ENCODE measurements at regions not wholly inside any gene's neighbourhood (a gene's known extent, or its start where the extent isn't known, plus 50 kb on each side); places are given as distances from the start of the nearest gene placed in this dataset.

DNA sequence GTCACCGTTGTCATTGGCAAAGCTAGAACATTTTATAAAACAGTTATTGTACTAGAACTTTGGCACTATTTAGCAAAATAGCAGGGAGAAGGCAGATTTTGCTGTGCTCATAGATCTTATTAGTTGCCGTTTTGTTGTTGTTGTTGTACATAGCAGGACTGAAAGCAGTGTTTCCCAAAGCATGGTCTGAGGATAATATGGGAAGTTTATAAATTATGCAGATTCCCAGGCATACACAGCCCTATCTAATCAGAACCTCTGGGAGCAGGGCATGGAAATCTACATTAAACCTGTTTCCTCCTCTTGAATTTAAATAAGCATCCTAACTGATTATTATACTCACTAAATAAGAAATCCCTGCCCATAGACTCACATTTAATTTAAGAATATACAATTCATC is 87.9 kb downstream of the RAP2B start:
- H3K9me3 ChIP-seq = no peaks in the 10 kb centered on the region
- DNase-seq (no peak), ATAC-seq (no peak)
- H3K27me3 ChIP-seq = no peaks in the 10 kb centered on the region
- 70 to 84% (median 77%) methylated on average over 2 of the region's 2 CpGs for WGBS, 4 donors
- H3K36me3 ChIP-seq = no peaks in the 10 kb centered on the region
- no peak overlapping the region for H3K4me3 ChIP-seq
- intact Hi-C loops (cut with DNase I) = no loop called here
- TF ChIP-seq POLR2A (IDR thresholded peaks at IDR 0.05) (no peak), CTCF (IDR thresholded peaks at IDR 0.05) (no peak)
- peak overlapping the region in 2 of 12 donors; percentile 17 to 90 for H3K27ac ChIP-seq
- peaks cover 0 to 19% (median 0%) of the 10 kb centered on the region in 12 donors for H3K4me1 ChIP-seq

DNA sequence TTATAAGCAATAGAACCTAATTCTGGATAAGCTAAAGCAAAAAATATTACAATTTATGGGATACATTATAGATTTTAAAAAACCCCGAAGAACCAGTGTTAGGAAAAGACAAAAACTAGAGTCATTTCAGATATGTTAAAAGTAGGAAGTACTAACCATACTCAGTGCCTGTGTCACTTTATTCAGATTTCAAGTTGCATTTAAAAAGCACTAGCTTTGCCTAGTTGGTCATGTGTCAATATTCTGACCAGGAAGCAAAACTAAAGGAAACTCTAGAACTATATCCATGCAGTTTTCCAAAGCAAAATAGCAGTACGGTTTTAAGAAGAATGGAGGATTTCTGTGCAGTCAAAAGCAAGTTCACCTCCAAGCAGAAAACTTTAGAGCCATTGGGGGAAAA is 88.4 kb downstream of the RAP2B start:
- Histone ChIP-seq H3K36me3 (no peaks in the 10 kb centered on the region), H3K27me3 (no peaks in the 10 kb centered on the region), H3K4me3 (no peak overlapping the region), H3K4me1 (peaks cover 0 to 21% (median 0%) of the 10 kb centered on the region in 12 donors), H3K9me3 (no peaks in the 10 kb centered on the region), H3K27ac (peak overlapping the region in 3 of 12 donors; percentile 17 to 90 (median 35))
- DNase-seq (no peak), ATAC-seq (no peak)
- intact Hi-C loops (cut with DNase I) = no loop called here
- WGBS, 4 donors = 68 to 83% (median 77%) methylated on average over 2 of the region's 2 CpGs
- TF ChIP-seq POLR2A (IDR thresholded peaks at IDR 0.05) = no peak

GRCh38 chr3:153252963-153253362 is 90.9 kb downstream of the RAP2B start:
- no peak overlapping the region for H3K4me3 ChIP-seq
- no peak for ATAC-seq
- peaks cover 0 to 18% (median 0%) of the 10 kb centered on the region in 12 donors for H3K4me1 ChIP-seq
- H3K9me3 ChIP-seq = no peaks in the 10 kb centered on the region
- H3K27ac ChIP-seq = no peak overlapping the region
- 89 to 93% (median 93%) methylated on average over 3 of the region's 3 CpGs for WGBS, 4 donors
- H3K27me3 ChIP-seq = no peaks in the 10 kb centered on the region
- intact Hi-C loops (cut with DNase I) = no loop called here
- TF ChIP-seq POLR2A (IDR thresholded peaks at IDR 0.05) (no peak), CTCF (IDR thresholded peaks at IDR 0.05) (no peak)
- no peaks in the 10 kb centered on the region for H3K36me3 ChIP-seq
- no peak for DNase-seq

DNA sequence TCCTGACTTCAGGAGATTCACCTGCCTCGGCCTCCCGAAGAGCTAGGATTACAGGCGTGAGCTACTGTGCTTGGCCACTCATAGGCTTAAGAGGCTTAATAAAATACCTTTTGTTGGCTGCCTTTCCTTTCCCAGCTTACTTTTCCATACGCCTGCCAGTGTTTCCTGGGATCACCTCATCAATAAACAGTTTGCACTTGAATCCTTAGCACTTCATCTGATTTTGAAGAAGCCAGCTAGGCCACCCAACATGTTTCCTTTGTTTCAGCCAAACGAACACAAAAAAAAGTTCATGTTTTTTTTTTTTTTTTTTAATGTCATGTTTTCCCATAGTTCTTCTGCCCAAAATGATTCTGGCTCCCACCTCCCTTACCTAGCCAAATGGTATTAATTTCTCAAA is 92.3 kb downstream of the RAP2B start:
- no peaks in the 10 kb centered on the region for H3K9me3 ChIP-seq
- no peak for DNase-seq
- no peak overlapping the region for H3K27ac ChIP-seq
- intact Hi-C loops (cut with DNase I) = no loop called here
- H3K4me1 ChIP-seq = peaks cover 0 to 12% (median 0%) of the 10 kb centered on the region in 12 donors
- H3K4me3 ChIP-seq = no peak overlapping the region
- no peaks in the 10 kb centered on the region for H3K27me3 ChIP-seq
- ATAC-seq = no peak
- 89 to 95% (median 93%) methylated on average over 5 of the region's 5 CpGs for WGBS, 4 donors
- no peaks in the 10 kb centered on the region for H3K36me3 ChIP-seq
- no peak for TF ChIP-seq POLR2A (IDR thresholded peaks at IDR 0.05)
- no peak for TF ChIP-seq CTCF (IDR thresholded peaks at IDR 0.05)

DNA sequence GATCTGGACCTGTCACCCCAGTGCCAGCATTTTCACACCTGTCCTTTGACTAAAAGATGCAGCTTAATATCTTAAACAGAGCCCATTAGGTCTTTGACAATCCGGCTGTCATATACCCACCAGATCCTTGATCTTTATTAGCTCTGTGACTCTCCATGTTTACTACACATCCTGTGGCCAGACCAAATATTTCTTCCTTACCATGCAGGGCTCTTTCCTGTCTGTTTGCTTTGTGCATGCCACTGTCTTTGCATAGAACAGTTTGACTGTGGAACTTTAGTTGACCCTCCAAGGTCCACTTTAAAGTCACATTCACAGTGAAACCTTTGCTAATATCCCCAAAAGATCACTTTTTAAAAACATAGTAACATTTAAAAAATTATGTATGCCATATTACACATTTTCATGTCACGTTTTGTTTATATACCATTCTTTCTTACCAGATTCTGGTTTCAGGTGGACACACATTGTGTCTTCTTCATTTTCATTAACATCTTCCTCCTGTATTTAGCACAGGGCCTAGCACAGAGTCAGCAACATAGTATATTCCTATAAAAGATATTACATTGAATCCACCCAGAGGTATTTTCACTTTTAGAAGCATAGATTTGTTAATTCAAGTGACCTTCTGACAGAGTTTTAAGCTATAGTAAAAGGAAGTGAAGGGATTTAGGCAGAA is 95.8 kb downstream of the RAP2B start:
- 85 to 93% (median 87%) methylated on average over 2 of the region's 2 CpGs for WGBS, 4 donors
- ATAC-seq = no peak
- intact Hi-C loops (cut with DNase I) = no loop called here

More for the DNA sequence above, 95.8 kb downstream of the RAP2B start:
- DNase-seq = no peak
- no peak for TF ChIP-seq CTCF (IDR thresholded peaks at IDR 0.05)
- TF ChIP-seq POLR2A (IDR thresholded peaks at IDR 0.05) = no peak
- H3K4me3 ChIP-seq = no peak overlapping the region
- no peak overlapping the region for H3K27ac ChIP-seq
- no peaks in the 10 kb centered on the region for H3K9me3 ChIP-seq
- H3K27me3 ChIP-seq = no peaks in the 10 kb centered on the region
- H3K4me1 ChIP-seq = peaks cover 0 to 12% (median 0%) of the 10 kb centered on the region in 12 donors
- H3K36me3 ChIP-seq = no peaks in the 10 kb centered on the region

All from heart left ventricle (tissue), 16 donors.